Glomerular endothelial cell (primary cell): ENCODE measurements at regions not wholly inside any gene's neighbourhood (a gene's known extent, or its start where the extent isn't known, plus 50 kb on each side); places are given as distances from the start of the nearest gene placed in this dataset.

Source experiments
- DNase-seq: peaks from one replicate; pipeline ENCODE4 v3.0.0-alpha.2; 2011; ENCODE audit warnings: low read depth, low spot score; ENCODE audit errors: extremely low read depth

- no peak for DNase-seq
These were observed 52.8 kb upstream of the FBXL7 start for GRCh38 chr5:15447209-15447608.

DNA sequence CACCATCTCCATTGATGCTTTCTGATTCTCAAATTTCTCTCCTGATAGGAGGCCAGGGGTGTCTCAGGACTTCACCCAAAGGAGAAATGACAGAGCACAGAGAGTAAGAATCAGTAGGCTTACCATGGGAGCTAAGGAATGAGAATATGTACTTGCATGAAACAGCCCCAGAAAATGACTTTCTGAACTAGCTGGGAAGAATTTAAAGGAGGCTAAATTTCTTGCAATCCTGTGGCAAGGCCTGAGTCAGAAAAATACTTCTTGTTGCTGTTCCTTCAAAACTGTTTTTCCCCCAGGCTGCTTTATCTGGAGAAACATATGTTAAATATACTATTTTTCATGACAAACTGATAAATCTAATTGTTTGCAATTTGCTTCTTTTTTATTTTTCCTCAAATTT, 53.4 kb upstream of the FBXL7 start:
- no peak for DNase-seq

DNA sequence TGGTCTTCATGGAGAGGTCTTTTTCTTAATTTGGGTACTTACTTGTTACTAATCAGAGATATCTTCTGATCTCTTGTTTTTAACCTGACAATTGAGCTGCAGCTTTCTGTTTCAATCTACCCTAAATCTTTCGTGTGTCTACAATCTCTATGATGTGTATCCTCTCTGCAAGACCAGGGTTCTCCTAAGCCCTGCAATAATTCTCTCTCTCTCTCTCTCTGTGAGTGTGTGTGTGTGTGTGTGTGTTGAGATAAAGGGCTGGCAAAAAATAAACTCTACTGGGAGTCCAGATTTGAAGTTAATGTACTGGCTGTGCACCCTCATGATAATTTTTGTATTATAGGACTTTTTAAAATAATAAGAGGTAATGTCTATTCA, 57.8 kb upstream of the FBXL7 start:
- DNase-seq = no peak

DNA sequence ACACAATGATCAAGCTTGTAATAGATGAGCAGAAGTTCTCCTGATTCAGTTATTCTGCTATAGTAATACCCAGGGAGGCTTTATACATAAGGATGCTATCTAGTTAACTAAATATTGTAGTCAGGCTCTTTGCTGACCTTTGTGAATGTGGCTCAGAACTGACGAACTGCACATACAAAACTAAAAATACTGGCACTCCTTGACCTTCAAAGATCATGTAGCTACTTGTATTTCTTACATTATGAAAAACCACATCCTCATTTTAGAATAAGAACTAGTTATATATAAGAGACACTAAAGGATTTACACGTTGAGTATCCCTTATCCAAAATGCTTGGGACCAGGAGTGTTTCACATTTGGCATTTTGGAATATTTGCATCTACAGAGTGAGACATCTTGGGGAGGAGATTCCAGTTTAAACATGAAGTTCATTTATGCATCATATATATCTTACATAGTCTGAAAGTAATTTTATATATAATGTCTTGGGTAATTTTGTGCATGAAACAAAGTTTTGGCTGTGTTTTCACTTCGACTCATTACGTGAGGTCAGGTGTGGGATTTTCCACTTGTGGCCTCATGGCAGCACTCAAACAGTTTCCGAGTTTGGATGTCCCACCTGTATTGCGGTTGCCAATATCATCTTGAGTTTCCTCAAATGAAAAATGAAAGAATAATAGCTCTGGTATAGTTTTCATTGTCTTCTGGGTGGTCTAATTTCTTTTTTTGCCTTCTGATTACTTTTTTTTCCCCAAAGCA, 58.4 kb upstream of the FBXL7 start:
- no peak for DNase-seq

DNA sequence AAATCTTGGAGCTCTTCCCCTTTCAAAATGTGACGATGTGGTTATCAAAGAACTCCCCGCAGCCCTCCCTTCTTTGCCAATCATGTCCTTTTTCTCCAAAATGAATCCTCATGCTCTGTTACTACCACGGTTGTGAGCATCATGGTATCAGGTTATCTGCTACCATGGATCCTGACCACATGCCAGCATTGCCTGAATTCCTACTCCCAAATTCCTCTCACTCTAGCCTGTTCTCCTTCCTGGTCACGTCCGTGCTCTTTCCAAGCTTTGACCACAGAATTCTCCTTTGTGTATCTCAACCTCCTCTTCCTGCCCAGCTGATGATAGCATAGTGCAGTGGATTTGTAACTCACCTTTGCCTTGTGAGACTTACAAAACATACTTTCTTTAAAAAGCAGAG, 59.5 kb upstream of the FBXL7 start:
- DNase-seq = no peak

- no peak for DNase-seq
These were observed 60.2 kb upstream of the FBXL7 start for GRCh38 chr5:15439801-15440200.

- DNase-seq = no peak
These were observed 66.3 kb upstream of the FBXL7 start for GRCh38 chr5:15433709-15434108.

- no peak for DNase-seq
These were observed 68.1 kb upstream of the FBXL7 start for GRCh38 chr5:15431923-15432322.

GRCh38 chr5:15425766-15426165, 74.2 kb upstream of the FBXL7 start:
- no peak for DNase-seq

- DNase-seq = no peak
These were observed 75.2 kb upstream of the FBXL7 start for GRCh38 chr5:15424769-15425168.

GRCh38 chr5:15421921-15422412, 78.0 kb upstream of the FBXL7 start:
- no peak for DNase-seq

GRCh38 chr5:15421381-15421780, 78.6 kb upstream of the FBXL7 start:
- no peak for DNase-seq

- no peak for DNase-seq
These were observed 79.8 kb upstream of the FBXL7 start for GRCh38 chr5:15420201-15420600.

DNA sequence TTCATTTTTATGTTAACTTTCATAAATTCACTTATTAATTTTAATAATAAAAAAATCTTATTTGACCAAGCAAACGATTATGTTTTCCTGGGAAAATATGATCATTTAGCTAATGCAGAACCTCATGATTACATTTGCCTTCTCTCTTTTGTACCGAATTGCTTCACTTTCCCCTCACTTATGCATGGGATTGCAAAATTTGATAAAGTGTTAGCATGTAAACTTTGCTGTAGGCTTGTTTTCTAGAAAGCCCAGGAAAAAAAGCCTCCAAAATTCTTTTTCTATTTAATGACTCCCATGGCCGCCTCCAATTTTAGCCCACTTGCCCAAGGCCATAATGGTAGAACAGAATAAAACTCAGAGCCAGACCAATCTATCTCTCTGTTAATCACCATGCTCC, 82.8 kb upstream of the FBXL7 start:
- DNase-seq = no peak

DNA sequence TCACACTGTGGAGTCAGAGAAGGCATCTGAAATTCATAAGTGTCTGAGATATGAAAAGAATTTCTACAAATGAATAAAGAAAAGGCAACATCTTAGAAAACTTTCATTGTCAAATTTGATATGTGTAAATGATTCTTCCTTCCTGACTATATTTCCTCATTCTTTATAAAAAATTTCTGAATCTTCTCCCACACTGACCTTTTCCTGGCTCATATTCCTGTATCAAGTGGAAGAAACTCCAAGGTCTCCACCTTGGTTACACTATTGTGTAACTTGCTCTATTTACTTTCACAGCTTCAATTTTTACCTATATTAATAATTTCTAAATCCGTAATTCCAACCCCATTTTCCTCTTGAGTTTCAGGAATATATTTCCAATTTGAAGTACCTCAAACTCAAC, 93.5 kb upstream of the FBXL7 start:
- DNase-seq = no peak

DNA sequence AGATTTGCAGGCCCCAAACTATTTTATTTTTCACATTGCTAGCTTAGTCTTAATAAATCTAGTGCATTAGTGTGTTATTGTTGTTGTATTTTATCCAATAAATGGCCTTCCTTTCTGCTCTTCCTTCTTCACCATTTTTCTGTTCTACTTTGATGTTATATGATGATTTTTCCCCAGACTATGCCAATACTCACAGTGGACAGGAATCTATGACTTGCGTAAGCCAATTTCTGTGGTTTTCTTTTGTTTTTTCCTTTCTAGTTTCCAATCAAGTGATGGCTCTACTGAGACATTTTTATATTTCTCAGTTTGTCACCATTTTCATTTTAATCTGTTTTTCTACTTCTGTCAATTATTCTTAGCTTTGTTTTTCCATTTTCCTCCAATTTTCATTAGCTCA, 106.8 kb upstream of the FBXL7 start:
- DNase-seq = no peak

GRCh38 chr5:15391704-15392397, 108.1 kb upstream of the FBXL7 start:
- DNase-seq = no peak

DNA sequence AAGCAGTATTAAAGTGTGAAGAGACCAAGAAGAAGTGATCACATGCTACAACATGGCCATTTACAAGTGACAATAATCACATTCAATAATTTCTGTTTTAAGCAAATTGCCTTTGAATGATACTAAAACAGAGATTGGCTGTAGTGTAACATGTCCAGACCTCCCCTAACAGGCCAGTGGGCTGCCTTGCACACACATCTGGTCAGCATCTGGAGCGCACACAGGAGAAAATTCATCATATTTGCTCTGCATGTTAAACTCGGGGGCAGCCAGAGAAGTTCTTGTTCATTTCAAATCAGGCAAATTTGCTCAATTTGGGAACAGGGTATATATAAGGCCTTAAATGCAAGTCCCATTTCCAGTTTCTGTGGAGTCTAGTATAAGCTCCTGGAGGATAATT, 111.1 kb upstream of the FBXL7 start:
- no peak for DNase-seq

- no peak for DNase-seq
These were observed 112.0 kb upstream of the FBXL7 start for GRCh38 chr5:15387931-15388524.

- DNase-seq = no peak
These were observed 113.9 kb upstream of the FBXL7 start for GRCh38 chr5:15386122-15386521.

DNA sequence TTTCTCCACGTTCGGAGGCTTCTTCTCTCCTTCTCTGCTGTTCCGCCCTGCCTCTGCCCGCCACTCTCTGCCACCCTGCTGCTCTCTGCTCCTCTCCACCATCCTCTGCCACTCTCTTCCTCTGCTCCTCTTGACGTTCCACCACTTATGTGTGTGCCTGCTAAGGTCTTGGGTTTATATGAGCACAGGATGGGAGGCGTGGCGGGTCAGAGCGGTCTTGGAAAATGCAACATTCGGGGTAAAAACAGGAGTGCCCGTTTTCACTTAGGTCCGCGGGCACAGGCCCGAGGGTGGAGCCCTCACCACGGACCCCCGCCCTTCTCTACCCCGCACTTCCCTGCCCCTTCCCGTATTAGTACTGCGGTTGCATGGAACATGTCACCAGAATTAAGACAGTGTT, 114.4 kb upstream of the FBXL7 start:
- DNase-seq = no peak

DNA sequence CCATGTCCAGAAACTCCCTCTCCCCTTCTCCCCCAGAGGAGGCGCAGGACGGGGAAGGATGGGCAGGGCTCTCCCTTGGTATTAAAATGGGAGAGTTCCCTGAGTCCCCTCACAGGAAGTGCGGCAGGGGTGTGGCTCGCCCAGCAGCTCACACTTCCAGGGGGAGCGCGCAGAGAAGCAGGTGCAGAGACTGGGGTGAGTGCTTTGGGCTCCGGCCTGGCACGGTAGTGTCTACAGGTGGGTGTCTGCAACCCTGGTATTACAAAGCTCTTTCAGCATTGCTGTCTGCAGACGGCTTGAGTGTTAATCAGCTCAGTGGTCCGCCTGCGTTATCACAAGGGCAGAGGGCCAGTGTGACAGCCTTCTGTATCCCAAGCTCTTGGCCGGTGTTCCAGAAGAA, 114.9 kb upstream of the FBXL7 start:
- DNase-seq = no peak
